ENCODE measurements at regions not wholly inside any gene's neighbourhood (a gene's known extent, or its start where the extent isn't known, plus 50 kb on each side); places are given as distances from the start of the nearest gene placed in this dataset.

GRCh38 chr12:90261283-90261682 is 552.6 kb upstream of the ATP2B1 start:
- DNase-seq (ENCODE audit: low read depth, low spot score) = no peak

GRCh38 chr12:90260136-90260535 is 551.5 kb upstream of the ATP2B1 start:
- DNase-seq (ENCODE audit: low read depth, low spot score) = peak; percentile 45

- DNase-seq (ENCODE audit: low read depth, low spot score) = no peak
These were observed 549.4 kb upstream of the ATP2B1 start for GRCh38 chr12:90257927-90258624.

GRCh38 chr12:90254796-90255195 is 546.2 kb upstream of the ATP2B1 start:
- DNase-seq (ENCODE audit: low read depth, low spot score) = no peak

- no peak for DNase-seq (ENCODE audit: low read depth, low spot score)
These were observed 545.1 kb upstream of the ATP2B1 start for GRCh38 chr12:90253674-90254181.

- DNase-seq (ENCODE audit: low read depth, low spot score) = no peak
These were observed 544.5 kb upstream of the ATP2B1 start for GRCh38 chr12:90253136-90253535.

- no peak for DNase-seq (ENCODE audit: low read depth, low spot score)
These were observed 542.1 kb upstream of the ATP2B1 start for GRCh38 chr12:90250766-90251165.

- no peak for DNase-seq (ENCODE audit: low read depth, low spot score)
These were observed 541.4 kb upstream of the ATP2B1 start for GRCh38 chr12:90250042-90250441.

GRCh38 chr12:90246688-90247087 is 538.0 kb upstream of the ATP2B1 start:
- no peak for DNase-seq (ENCODE audit: low read depth, low spot score)

GRCh38 chr12:90245391-90245790 is 536.8 kb upstream of the ATP2B1 start:
- DNase-seq (ENCODE audit: low read depth, low spot score) = no peak

GRCh38 chr12:90244232-90244631 is 535.6 kb upstream of the ATP2B1 start:
- DNase-seq (ENCODE audit: low read depth, low spot score) = no peak

- DNase-seq (ENCODE audit: low read depth, low spot score) = no peak
These were observed 534.6 kb upstream of the ATP2B1 start for GRCh38 chr12:90243211-90243610.

- DNase-seq (ENCODE audit: low read depth, low spot score) = no peak
These were observed 531.2 kb upstream of the ATP2B1 start for GRCh38 chr12:90239732-90240260.

- DNase-seq (ENCODE audit: low read depth, low spot score) = no peak
These were observed 530.1 kb upstream of the ATP2B1 start for GRCh38 chr12:90238663-90239271.

- no peak for DNase-seq (ENCODE audit: low read depth, low spot score)
These were observed 529.2 kb upstream of the ATP2B1 start for GRCh38 chr12:90237841-90238240.

GRCh38 chr12:90235642-90236041 is 527.0 kb upstream of the ATP2B1 start:
- no peak for DNase-seq (ENCODE audit: low read depth, low spot score)

- no peak for DNase-seq (ENCODE audit: low read depth, low spot score)
These were observed 525.8 kb upstream of the ATP2B1 start for GRCh38 chr12:90234472-90234871.

- no peak for DNase-seq (ENCODE audit: low read depth, low spot score)
These were observed 524.8 kb upstream of the ATP2B1 start for GRCh38 chr12:90233168-90234100.

- DNase-seq (ENCODE audit: low read depth, low spot score) = no peak
These were observed 521.0 kb upstream of the ATP2B1 start for GRCh38 chr12:90229407-90230170.

GRCh38 chr12:90226211-90226610 is 517.6 kb upstream of the ATP2B1 start:
- DNase-seq (ENCODE audit: low read depth, low spot score) = no peak

GRCh38 chr12:90216815-90217214 is 508.2 kb upstream of the ATP2B1 start:
- DNase-seq (ENCODE audit: low read depth, low spot score) = no peak

All from smooth muscle cell of the brain vasculature (primary cell).